Hippocampal formation (tissue), 2 donors: ENCODE measurements at regions not wholly inside any gene's neighbourhood (a gene's known extent, or its start where the extent isn't known, plus 50 kb on each side); places are given as distances from the start of the nearest gene placed in this dataset.
"Not testable (repeated sequence)": the region's sequence is repeated elsewhere in the genome, so short reads cannot be mapped to it uniquely, and the experiment has no call there.

Source experiments
- DNase-seq, 2 donors: peaks; one replicate each; lab custom pipeline; 2025; lab: John Stamatoyannopoulos, UW

DNA sequence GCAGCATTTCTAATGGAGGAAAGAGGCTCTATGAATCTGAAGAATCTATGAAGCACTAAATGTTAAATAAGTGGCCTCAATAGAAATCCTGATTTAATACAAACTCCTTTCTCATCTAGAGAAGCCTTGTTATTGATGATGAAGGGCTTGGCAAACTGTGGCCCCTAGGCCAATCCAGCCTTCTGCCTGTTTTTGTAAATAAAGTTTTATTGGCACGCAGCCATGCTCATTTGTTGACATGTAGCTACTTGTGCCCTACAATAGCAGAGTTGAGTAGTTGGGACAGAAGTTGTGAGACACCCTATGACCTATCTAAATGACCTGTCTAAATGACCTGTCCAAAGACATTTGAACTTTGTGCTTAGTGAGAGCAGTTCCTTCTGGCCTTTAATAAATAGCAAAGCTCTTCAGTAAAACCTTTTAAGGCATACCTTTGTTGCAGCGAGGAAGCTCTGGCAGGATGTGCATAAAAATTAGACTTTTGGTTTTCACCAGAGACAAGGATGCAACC lies 484.4 kb upstream of the SPRED2 start:
- no peak for DNase-seq

DNA sequence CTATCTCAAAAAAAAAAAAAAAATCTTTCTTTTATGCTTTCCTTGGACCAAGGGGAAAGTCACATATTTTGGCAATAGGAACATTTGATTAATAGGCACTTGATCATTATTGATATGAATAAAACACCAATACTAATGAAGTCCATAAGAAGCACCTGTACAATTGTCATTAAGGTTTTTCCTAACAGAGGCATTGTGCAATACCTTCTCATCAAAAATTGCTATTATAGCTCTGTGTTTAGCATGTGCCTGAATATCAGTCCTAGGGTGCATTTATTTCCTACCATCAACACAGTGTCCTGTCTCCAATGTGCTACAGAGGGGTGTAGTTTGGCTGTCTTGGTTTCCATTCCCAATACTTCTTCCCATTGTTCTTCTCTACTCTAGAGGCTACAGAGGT lies 483.8 kb upstream of the SPRED2 start:
- DNase-seq = no peak

- DNase-seq = no peak
Observed at GRCh38 chr2:65915273-65915672, 482.9 kb upstream of the SPRED2 start.

DNA sequence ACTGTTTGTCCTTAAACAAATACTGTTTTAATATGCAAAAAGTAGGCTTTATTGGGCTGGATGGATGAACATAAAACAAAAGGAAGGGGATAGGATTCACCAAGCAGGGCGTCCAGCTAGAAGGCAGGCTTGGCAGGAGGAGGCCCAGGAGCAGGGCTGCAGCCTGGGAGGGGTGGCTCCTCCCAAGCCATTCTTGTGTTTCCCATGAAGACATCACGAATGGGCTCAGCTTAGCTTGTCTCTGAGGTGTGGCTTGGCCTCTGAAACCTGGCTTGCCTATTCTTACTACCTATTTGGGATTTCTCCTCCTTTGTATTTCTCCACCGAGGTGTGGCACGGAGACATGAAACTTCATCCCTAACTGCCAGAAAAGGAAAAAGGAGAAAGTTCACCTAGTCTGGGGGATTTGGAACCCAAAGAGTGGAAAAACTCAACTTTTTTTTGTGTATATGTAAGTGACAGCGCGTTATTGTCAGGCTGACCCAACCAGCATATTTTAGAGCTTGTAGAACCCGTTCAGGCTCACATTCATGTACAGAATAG lies 481.9 kb upstream of the SPRED2 start:
- DNase-seq = no peak

GRCh38 chr2:65913813-65914212 lies 481.4 kb upstream of the SPRED2 start:
- no peak for DNase-seq

DNA sequence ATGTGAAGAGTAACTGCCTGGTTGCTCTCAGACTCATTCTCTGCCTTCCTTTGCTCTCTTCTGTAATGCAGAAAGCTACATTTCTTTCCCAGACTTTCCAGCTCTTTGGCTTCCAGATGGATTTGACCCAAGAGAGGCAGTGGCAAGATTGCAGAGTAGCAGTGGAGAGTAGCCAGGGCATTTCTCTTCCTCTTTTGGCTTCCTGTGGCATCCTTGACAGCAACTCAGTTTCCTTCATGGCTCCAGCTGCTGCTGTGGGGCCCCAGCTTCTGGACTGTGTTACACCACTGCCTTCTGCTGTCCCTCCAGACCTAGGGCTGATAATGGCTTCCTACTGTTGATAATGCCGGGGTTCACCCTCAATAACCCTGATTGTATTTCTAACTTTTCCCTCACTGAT lies 469.4 kb upstream of the SPRED2 start:
- DNase-seq = no peak

GRCh38 chr2:65896446-65896845 lies 464.0 kb upstream of the SPRED2 start:
- no peak for DNase-seq

- DNase-seq = not testable (repeated sequence)
Observed at GRCh38 chr2:65890131-65890530, 457.7 kb upstream of the SPRED2 start.

DNA sequence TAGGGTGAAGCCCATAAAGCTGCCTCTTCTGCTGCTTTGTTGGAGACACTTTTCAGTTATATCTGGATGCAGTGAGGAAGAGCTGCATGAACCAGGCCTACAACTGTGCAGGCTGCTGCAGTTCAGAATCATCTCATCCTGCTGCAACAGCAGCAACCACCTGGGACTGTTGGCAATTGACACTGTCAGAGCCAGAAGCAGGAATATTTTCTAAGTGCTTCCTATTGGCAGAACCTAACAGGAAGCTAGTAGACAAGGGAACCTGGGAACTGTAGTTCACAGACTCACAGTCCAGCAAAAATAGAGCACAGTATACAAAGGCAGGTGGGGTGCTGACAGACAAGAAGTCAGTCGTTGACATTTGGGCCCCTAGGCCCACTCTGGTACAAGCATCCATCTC lies 452.9 kb upstream of the SPRED2 start:
- DNase-seq = no peak

GRCh38 chr2:65881592-65881991 lies 449.2 kb upstream of the SPRED2 start:
- DNase-seq = no peak

GRCh38 chr2:65880436-65880835 lies 448.0 kb upstream of the SPRED2 start:
- DNase-seq = no peak

DNA sequence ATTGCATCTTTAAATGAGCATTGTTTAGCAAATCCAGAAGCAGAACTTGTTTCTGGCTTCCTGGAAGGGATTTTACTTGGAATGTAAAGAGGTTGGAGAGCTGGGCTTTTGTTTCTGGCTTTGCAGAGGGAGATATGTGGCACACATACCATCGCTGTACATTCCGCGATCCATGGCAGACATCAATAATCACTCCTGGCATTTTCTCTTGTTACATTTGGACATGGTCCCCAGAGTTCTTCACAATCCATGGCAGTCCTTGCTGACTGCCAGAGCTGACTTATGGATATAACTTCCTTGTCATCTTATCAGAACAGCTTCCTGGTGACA lies 445.6 kb upstream of the SPRED2 start:
- no peak for DNase-seq

DNA sequence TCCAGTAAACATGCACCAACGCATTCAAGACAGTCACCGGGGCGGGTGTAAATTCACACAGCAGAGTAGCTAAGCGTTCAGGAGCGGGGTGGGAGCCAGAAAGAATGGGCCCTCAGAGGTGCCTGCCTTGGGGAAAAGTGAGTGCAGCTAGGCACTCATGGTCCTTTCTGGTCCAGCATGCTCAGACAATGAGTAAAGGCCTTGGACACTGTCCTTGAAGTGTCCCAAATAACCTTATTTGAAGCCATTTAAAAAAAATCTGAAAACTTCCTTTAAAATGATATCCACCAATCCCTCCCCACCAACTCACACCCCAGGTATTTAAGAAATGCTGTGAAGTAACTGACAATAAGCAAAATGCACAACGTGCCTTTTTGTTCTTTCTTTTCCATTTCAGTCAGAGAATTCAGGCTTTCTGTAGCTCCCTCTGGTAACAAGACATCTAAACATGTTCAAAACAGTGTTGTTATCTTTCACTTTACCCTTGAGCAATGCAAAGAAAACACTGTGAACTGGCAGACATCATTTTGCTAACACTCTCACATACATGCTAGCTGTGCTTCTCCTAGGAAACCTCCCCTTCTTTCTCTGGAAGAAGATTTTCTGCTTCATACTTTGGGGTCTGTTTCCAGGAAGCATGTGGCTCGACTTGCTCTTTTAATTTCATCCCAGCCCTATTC lies 445.1 kb upstream of the SPRED2 start:
- no peak for DNase-seq

DNA sequence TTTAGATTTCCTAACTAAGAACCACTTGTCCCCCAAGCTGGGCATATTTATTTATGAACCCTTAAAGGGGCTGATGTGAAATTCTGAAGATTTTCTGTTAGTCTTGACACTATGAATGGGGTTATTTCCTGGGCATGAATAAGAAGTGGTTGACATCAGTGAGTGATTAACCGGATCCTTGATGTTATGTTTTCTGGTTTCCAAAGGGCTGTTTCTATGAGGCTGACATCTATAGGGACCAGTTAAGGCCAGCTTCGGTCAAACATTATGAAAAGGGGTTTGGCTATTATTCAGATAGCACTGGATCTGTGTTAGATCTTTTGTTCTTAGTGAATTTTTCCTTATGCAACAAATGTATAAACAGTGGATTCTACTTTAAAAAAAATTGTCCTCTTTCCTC lies 443.7 kb upstream of the SPRED2 start:
- DNase-seq = no peak

DNA sequence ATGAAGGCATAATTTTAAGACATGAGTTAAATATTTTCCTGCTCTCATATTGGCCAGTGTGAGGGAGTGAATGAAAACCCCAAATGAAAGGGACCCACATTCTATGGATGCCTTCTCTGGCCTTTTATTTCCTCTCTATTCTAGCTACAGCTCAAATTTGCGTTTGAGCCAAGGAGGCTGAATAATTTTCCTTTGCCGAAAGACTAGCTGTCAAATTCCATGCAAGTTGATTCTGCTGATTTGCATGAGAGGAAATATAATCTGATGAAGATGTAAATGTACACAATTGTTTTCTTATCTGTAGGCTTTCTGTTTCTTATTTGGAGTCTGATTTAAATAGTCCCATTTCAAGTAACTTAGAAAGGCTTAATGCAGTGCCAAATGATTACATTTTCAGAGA lies 438.4 kb upstream of the SPRED2 start:
- DNase-seq = no peak

DNA sequence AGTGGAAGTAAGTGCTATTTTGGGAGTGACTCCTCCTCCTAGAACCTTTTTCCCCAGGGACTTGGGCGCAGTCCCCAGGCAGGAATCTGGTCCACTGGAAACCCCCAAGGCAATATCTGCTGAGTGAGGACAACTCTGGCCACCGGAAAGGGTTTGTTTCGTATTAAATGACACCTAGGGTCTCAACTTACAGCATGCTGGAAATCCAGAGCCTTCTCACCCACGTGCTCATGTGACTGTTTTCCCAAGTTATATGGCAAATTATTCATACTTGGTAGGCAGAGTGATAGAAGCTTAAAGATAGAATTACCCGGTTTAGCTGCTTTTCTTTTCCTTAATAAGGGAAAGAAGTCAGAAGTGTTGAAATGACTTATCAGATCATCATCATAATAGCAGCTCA lies 436.9 kb upstream of the SPRED2 start:
- DNase-seq = no peak

- DNase-seq = no peak
Observed at GRCh38 chr2:65868177-65868576, 435.8 kb upstream of the SPRED2 start.

- no peak for DNase-seq
Observed at GRCh38 chr2:65867446-65867845, 435.0 kb upstream of the SPRED2 start.

DNA sequence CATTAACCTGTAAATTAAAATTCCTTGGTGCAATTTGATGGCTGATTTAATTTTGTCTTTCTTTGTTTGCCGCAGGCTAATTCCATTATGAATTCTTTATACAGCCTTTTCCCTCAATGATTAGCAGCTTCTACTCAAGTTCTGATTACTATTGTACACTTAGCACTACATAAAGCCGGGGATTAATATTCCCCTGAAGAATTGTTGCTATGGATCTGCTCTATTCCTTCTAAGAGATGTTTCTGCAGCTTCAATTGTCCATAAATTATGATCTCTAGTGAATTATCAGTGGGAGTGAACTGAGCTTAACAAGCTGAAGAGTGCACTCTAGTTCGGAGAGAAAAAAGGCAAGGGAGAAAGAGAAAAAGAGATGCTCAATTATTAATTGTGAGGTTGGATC lies 433.7 kb upstream of the SPRED2 start:
- DNase-seq = no peak

- no peak for DNase-seq
Observed at GRCh38 chr2:65864619-65865018, 432.2 kb upstream of the SPRED2 start.

DNA sequence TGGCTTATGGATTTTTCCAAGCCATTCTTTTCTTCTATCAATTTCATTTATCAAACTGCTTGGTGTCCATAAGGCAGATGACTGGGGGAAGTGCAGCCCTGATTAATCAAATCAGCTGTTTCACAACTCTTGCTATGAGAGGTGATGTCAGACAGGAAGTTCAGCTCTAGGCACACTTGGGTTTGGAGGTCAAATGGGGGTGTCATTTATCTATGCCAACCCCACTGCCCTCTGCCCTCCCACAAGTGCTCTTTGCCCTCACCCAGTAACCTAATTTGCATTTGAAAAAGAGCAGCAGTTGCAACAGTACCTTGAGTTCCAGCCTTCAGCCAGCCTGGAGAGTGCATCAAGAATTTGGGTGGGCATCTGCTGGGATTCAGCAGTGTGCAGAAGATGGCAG lies 431.3 kb upstream of the SPRED2 start:
- DNase-seq = no peak

GRCh38 chr2:65856928-65857327 lies 424.5 kb upstream of the SPRED2 start:
- DNase-seq = no peak

DNA sequence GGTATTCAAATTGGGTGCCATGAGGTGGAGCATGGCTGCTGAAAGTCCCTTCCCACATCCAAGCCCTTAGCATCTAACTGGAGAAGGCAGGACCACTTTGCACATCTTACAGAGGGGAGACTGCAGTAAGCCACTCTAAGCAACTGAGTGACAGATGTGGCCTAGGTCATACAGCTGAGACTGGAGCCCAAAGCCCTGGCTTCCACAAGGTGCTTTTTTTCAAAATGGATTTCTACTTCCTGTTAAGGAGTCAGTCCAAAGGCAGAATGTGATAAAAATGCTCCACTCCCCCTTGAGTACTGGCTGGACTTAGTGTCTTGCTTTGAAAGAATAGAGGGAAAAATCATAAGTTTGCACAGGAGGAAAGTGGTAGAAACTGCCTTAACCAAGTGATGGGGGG lies 424.0 kb upstream of the SPRED2 start:
- DNase-seq = no peak

DNA sequence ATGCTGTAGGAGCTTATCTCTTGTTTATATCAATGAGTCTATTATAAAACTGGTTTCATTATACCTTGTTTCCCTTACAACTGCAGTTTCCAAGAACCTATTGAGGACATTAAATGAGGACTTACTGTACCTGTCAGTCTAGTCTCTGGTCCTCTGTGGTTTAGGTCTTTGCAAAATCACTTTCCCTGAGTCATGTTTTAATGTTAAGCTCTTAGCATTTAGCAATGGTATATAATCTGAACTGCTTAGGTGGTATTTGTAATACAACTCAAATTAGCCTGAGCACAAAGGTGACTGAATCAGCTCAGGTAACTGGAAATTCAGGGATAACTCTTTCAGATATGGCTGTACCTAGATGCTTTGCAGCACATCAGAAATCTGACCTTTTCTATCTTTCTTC lies 418.3 kb upstream of the SPRED2 start:
- no peak for DNase-seq
